Neural cell (in vitro differentiated cells): ENCODE measurements at regions not wholly inside any gene's neighbourhood (a gene's known extent, or its start where the extent isn't known, plus 50 kb on each side); places are given as distances from the start of the nearest gene placed in this dataset.

Experiments used
- H2AFZ ChIP-seq: fragments of 200-600, 300-800 bp; sonication (generic), shearing (Covaris generic); 2 replicates; pipeline ENCODE4 v1.6.0; 2014; ENCODE audit warnings: low read depth, mild to moderate bottlenecking, antibody characterized with exemption, low read length, moderate library complexity
- H3F3A ChIP-seq: fragments of 200-600 bp; shearing (Covaris generic); 2 replicates; pipeline ENCODE4 v1.6.1; 2016; ENCODE audit warnings: mild to moderate bottlenecking, moderate library complexity, mixed read lengths, antibody characterized with exemption, low read length; ENCODE audit not compliant: insufficient read depth, poor library complexity, severe bottlenecking
- H3K27ac ChIP-seq: fragments of 200-600, 300-800 bp; sonication (generic), shearing (Covaris generic); 2 replicates; pipeline ENCODE4 v1.5.1; 2014; ENCODE audit warnings: mild to moderate bottlenecking, low read length, moderate library complexity
- H3K27me3 ChIP-seq: fragments of 300-800, 200-600 bp; sonication (generic), shearing (Covaris generic); 2 replicates; pipeline ENCODE4 v1.6.0; 2014; ENCODE audit warnings: mild to moderate bottlenecking, low read depth, low read length, moderate library complexity; ENCODE audit not compliant: insufficient read depth
- H3K36me3 ChIP-seq: fragments of 300-800, 200-600 bp; sonication (generic), shearing (Covaris generic); 2 replicates; pipeline ENCODE4 v1.5.1; 2014; ENCODE audit warnings: mild to moderate bottlenecking, antibody characterized with exemption, low read length, moderate library complexity; ENCODE audit not compliant: insufficient read depth
- H3K4me2 ChIP-seq: fragments of 300-800, 200-600 bp; sonication (generic), shearing (Covaris generic); 2 replicates; pipeline ENCODE4 v1.6.0; 2014; ENCODE audit warnings: mild to moderate bottlenecking, low read length
- H3K4me3 ChIP-seq: fragments of 300-800, 200-600 bp; sonication (generic), shearing (Covaris generic); 2 replicates; pipeline ENCODE4 v1.5.1; 2014; ENCODE audit warnings: mild to moderate bottlenecking, low read length, moderate library complexity
- H3K79me2 ChIP-seq: fragments of 200-600 bp; shearing (Covaris generic); replicated peaks from 2 replicates; pipeline ENCODE4 v1.6.0; 2014; ENCODE audit warnings: mild to moderate bottlenecking, low read length, moderate library complexity; ENCODE audit not compliant: insufficient read depth
- H3K9ac ChIP-seq: fragments of 300-800, 200-600 bp; sonication (generic), shearing (Covaris generic); 2 replicates; pipeline ENCODE4 v1.6.1; 2016; ENCODE audit warnings: mild to moderate bottlenecking, low read length, mixed read lengths
- H3K9me2 ChIP-seq: fragments of 200-600 bp; shearing (Covaris generic); 2 replicates; pipeline ENCODE4 v1.6.1; 2016; ENCODE audit warnings: mild to moderate bottlenecking, low read length, mixed read lengths; ENCODE audit not compliant: insufficient read depth
- H3K9me3 ChIP-seq: fragments of 200-600, 300-800 bp; sonication (generic), shearing (Covaris generic); 2 replicates; pipeline ENCODE4 v1.6.1; 2016; ENCODE audit warnings: mild to moderate bottlenecking, mixed run types, low read length, moderate library complexity, mixed read lengths
- H4K20me1 ChIP-seq: fragments of 200-600 bp; shearing (Covaris generic); 2 replicates; pipeline ENCODE4 v1.6.1; 2016; ENCODE audit warnings: mild to moderate bottlenecking, mixed run types; ENCODE audit not compliant: insufficient read depth
- CTCF ChIP-seq: fragments of 450-650 bp; IDR thresholded peaks from 2 replicates; pipeline ENCODE4 v1.5.1; 2014; ENCODE audit warnings: antibody characterized with exemption, mild to moderate bottlenecking, moderate library complexity; ENCODE audit not compliant: poor library complexity, severe bottlenecking
- EP300 ChIP-seq: fragments of 450-650 bp; conservative IDR thresholded peaks from 2 replicates; pipeline ENCODE4 v1.6.1; 2014; ENCODE audit warnings: antibody characterized with exemption, mild to moderate bottlenecking, moderate library complexity; ENCODE audit not compliant: poor library complexity, severe bottlenecking
- EZH2 ChIP-seq: fragments of 200-600, 300-800 bp; shearing (Covaris generic), sonication (generic); IDR thresholded peaks from 2 replicates; pipeline ENCODE4 v1.6.1; 2014; ENCODE audit warnings: antibody characterized with exemption, low read length, borderline replicate concordance, mild to moderate bottlenecking; ENCODE audit not compliant: insufficient read depth, poor library complexity, severe bottlenecking
- MXI1 ChIP-seq: fragments of 450-650 bp; conservative IDR thresholded peaks from 2 replicates; pipeline ENCODE4 v1.6.1; 2014; ENCODE audit warnings: antibody characterized with exemption, mild to moderate bottlenecking; ENCODE audit not compliant: poor library complexity, severe bottlenecking
- POLR2AphosphoS5 ChIP-seq: IDR thresholded peaks from 2 replicates; pipeline ENCODE4 v1.6.1; 2012
- RAD21 ChIP-seq: fragments of 450-650 bp; conservative IDR thresholded peaks from 2 replicates; pipeline ENCODE4 v1.6.1; 2014; ENCODE audit warnings: antibody characterized with exemption, mild to moderate bottlenecking, moderate library complexity
- SMC3 ChIP-seq: fragments of 450-650 bp; conservative IDR thresholded peaks from 2 replicates; pipeline ENCODE4 v1.6.1; 2014; ENCODE audit warnings: antibody characterized with exemption, mild to moderate bottlenecking, moderate library complexity; ENCODE audit not compliant: poor library complexity
- TAF1 ChIP-seq: IDR thresholded peaks from 2 replicates; pipeline ENCODE4 v1.6.1; 2012; ENCODE audit warnings: low read depth
- TF ChIP-seq, protein P1 (sequence below): IDR thresholded peaks from 2 replicates; pipeline ENCODE4 v1.6.1; 2012; ENCODE audit warnings: borderline replicate concordance

GRCh38 chr6:77373955-77374354, 89.3 kb downstream of the HTR1B start:
- no peaks in the 10 kb centered on the region for H4K20me1 ChIP-seq
- no peaks in the 10 kb centered on the region for H3K79me2 ChIP-seq
- TF ChIP-seq SMC3 (no peak), EZH2 (no peak)
- no peaks in the 10 kb centered on the region for H3K27me3 ChIP-seq
- no peak overlapping the region for H3K4me2 ChIP-seq
- no peaks in the 10 kb centered on the region for H3K36me3 ChIP-seq
- no peaks in the 10 kb centered on the region for H3F3A ChIP-seq
- no peak overlapping the region for H3K27ac ChIP-seq
- H3K9me2 ChIP-seq, result no peaks in the 10 kb centered on the region
- no peak overlapping the region for H3K4me3 ChIP-seq
- H2AFZ ChIP-seq, result no peak overlapping the region
- no peaks in the 10 kb centered on the region for H3K9me3 ChIP-seq
- H3K9ac ChIP-seq, result no peak overlapping the region

DNA sequence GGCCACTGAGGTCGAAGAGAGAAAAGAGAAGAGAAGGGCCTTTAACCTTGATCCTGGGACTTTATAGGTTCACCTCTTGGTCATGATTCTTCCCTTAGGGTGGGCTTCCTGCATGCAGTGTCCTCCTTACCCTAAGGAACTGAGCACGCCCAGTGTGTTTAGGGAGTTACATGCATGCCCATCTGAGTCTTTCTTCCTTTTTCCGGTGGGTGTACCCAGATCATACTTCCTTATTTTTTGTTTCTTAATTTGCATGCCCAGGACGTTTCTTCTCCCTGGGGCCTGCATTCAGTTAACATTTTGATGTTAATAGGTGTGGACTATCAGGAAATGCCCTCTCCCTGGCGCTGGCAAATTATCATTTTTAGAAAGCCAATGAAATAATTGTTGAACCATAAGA, 91.5 kb downstream of the HTR1B start:
- TF ChIP-seq, protein P1, sequence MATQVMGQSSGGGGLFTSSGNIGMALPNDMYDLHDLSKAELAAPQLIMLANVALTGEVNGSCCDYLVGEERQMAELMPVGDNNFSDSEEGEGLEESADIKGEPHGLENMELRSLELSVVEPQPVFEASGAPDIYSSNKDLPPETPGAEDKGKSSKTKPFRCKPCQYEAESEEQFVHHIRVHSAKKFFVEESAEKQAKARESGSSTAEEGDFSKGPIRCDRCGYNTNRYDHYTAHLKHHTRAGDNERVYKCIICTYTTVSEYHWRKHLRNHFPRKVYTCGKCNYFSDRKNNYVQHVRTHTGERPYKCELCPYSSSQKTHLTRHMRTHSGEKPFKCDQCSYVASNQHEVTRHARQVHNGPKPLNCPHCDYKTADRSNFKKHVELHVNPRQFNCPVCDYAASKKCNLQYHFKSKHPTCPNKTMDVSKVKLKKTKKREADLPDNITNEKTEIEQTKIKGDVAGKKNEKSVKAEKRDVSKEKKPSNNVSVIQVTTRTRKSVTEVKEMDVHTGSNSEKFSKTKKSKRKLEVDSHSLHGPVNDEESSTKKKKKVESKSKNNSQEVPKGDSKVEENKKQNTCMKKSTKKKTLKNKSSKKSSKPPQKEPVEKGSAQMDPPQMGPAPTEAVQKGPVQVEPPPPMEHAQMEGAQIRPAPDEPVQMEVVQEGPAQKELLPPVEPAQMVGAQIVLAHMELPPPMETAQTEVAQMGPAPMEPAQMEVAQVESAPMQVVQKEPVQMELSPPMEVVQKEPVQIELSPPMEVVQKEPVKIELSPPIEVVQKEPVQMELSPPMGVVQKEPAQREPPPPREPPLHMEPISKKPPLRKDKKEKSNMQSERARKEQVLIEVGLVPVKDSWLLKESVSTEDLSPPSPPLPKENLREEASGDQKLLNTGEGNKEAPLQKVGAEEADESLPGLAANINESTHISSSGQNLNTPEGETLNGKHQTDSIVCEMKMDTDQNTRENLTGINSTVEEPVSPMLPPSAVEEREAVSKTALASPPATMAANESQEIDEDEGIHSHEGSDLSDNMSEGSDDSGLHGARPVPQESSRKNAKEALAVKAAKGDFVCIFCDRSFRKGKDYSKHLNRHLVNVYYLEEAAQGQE, result no peak
- TF ChIP-seq POLR2AphosphoS5 (no peak), CTCF (no peak), EZH2 (no peak), EP300 (no peak), RAD21 (no peak), MXI1 (no peak), SMC3 (no peak), TAF1 (no peak)
- H3K27ac ChIP-seq, result no peak overlapping the region
- H3F3A ChIP-seq, result no peaks in the 10 kb centered on the region
- H2AFZ ChIP-seq, result no peak overlapping the region
- H3K27me3 ChIP-seq, result no peaks in the 10 kb centered on the region
- no peak overlapping the region for H3K4me2 ChIP-seq
- no peaks in the 10 kb centered on the region for H4K20me1 ChIP-seq
- no peaks in the 10 kb centered on the region for H3K9me3 ChIP-seq
- H3K9ac ChIP-seq, result no peak overlapping the region
- no peaks in the 10 kb centered on the region for H3K79me2 ChIP-seq
- no peak overlapping the region for H3K4me3 ChIP-seq
- no peaks in the 10 kb centered on the region for H3K9me2 ChIP-seq
- no peaks in the 10 kb centered on the region for H3K36me3 ChIP-seq
